Loucy (cell line): ENCODE measurements at regions not wholly inside any gene's neighbourhood (a gene's known extent, or its start where the extent isn't known, plus 50 kb on each side); places are given as distances from the start of the nearest gene placed in this dataset.

Experiments
- H2AFZ ChIP-seq: fragments of 200-600 bp; sonication (generic); 2 replicates; pipeline ENCODE4 v1.6.0; 2016; ENCODE audit warnings: antibody characterized with exemption, mild to moderate bottlenecking, low read length, moderate library complexity
- H3F3A ChIP-seq: fragments of 200-600 bp; 2 replicates; pipeline ENCODE4 v1.6.0; 2016; ENCODE audit warnings: antibody characterized with exemption, low read depth, mild to moderate bottlenecking
- H3K27me3 ChIP-seq: fragments of 200-600 bp; sonication (generic); 2 replicates; pipeline ENCODE4 v1.6.1; 2014; ENCODE audit warnings: low read length, mild to moderate bottlenecking; ENCODE audit not compliant: insufficient read depth, poor library complexity, severe bottlenecking
- H3K36me3 ChIP-seq: fragments of 200-600 bp; sonication (generic); 2 replicates; pipeline ENCODE4 v1.6.1; 2016; ENCODE audit warnings: low read length; ENCODE audit not compliant: insufficient read depth
- H3K4me1 ChIP-seq: fragments of 200-600 bp; sonication (generic); 2 replicates; pipeline ENCODE4 v1.5.1; 2014; ENCODE audit warnings: low read length, mild to moderate bottlenecking; ENCODE audit not compliant: insufficient read depth, poor library complexity, severe bottlenecking
- H3K4me2 ChIP-seq: fragments of 200-600 bp; sonication (generic); 2 replicates; pipeline ENCODE4 v1.6.0; 2014; ENCODE audit warnings: antibody characterized with exemption, low read length, low read depth, mild to moderate bottlenecking; ENCODE audit not compliant: poor library complexity, severe bottlenecking
- H3K4me3 ChIP-seq: fragments of 200-600 bp; sonication (generic); 2 replicates; pipeline ENCODE4 v1.5.1; 2014; ENCODE audit warnings: low read length, mild to moderate bottlenecking, mixed read lengths; ENCODE audit not compliant: poor library complexity, severe bottlenecking
- H3K79me2 ChIP-seq: fragments of 200-600 bp; sonication (generic); 2 replicates; pipeline ENCODE4 v1.6.1; 2014; ENCODE audit warnings: low read length; ENCODE audit not compliant: insufficient read depth
- H3K9ac ChIP-seq: fragments of 200-600 bp; sonication (generic); 2 replicates; pipeline ENCODE4 v1.6.0; 2014; ENCODE audit warnings: mild to moderate bottlenecking, low read depth, low read length, moderate library complexity; ENCODE audit not compliant: poor library complexity, severe bottlenecking
- H3K9me2 ChIP-seq: fragments of 200-600 bp; sonication (generic); replicated peaks from 2 replicates; pipeline ENCODE4 v1.6.1; 2016; ENCODE audit warnings: low read depth, low read length, mixed read lengths
- H3K9me3 ChIP-seq: fragments of 200-600 bp; sonication (generic); 2 replicates; pipeline ENCODE4 v1.6.1; 2014; ENCODE audit warnings: mild to moderate bottlenecking, antibody characterized with exemption, low read length, low read depth; ENCODE audit not compliant: insufficient read depth
- H4K20me1 ChIP-seq: fragments of 200-600 bp; sonication (generic); 2 replicates; pipeline ENCODE4 v1.6.0; 2014; ENCODE audit warnings: antibody characterized with exemption, low read length, mild to moderate bottlenecking; ENCODE audit not compliant: insufficient read depth, poor library complexity, severe bottlenecking
- EZH2phosphoT487 ChIP-seq: fragments of 200-600 bp; IDR thresholded peaks from 2 replicates; pipeline ENCODE4 v1.6.1; 2018; ENCODE audit warnings: antibody characterized with exemption, mild to moderate bottlenecking, moderate library complexity, borderline replicate concordance
- TF ChIP-seq, protein P1 (sequence below): fragments of 200-600 bp; sonication (generic); conservative IDR thresholded peaks from 2 replicates; pipeline ENCODE4 v1.5.1; 2014; ENCODE audit warnings: mild to moderate bottlenecking, antibody characterized with exemption, low read length

DNA sequence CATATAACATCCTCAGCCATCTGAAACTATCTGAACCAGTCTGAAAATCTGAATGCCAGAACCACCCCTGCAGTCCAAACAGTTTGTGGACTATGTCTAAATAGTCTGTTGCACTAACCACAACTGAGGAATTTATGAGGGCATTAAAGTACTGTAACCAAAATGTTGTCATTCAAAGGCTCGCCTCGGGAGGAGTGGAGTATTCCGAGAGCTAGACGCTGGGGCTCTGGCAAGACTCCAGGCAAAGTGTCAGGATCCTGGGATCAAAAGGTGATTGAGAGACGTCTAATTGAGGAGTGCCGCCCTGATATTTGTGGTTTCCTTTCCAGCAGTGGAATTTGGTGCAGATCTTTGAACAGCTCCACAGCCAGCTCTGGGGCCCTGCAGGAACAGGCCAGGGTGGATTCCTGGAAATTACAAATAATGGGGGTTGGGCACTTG lies 142.9 kb upstream of the MYOCD start:
- Histone ChIP-seq H3K4me1 (no peaks in the 10 kb centered on the region), H4K20me1 (no peaks in the 10 kb centered on the region), H3K79me2 (no peaks in the 10 kb centered on the region), H3K9me2 (no peaks in the 10 kb centered on the region), H3K4me3 (no peak overlapping the region), H3K9me3 (no peaks in the 10 kb centered on the region), H3K9ac (no peak overlapping the region), H3K27me3 (no peaks in the 10 kb centered on the region), H2AFZ (no peak overlapping the region), H3K4me2 (no peak overlapping the region), H3K36me3 (no peaks in the 10 kb centered on the region), H3F3A (no peaks in the 10 kb centered on the region)
- TF ChIP-seq, protein P1, sequence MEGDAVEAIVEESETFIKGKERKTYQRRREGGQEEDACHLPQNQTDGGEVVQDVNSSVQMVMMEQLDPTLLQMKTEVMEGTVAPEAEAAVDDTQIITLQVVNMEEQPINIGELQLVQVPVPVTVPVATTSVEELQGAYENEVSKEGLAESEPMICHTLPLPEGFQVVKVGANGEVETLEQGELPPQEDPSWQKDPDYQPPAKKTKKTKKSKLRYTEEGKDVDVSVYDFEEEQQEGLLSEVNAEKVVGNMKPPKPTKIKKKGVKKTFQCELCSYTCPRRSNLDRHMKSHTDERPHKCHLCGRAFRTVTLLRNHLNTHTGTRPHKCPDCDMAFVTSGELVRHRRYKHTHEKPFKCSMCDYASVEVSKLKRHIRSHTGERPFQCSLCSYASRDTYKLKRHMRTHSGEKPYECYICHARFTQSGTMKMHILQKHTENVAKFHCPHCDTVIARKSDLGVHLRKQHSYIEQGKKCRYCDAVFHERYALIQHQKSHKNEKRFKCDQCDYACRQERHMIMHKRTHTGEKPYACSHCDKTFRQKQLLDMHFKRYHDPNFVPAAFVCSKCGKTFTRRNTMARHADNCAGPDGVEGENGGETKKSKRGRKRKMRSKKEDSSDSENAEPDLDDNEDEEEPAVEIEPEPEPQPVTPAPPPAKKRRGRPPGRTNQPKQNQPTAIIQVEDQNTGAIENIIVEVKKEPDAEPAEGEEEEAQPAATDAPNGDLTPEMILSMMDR: no peak

DNA sequence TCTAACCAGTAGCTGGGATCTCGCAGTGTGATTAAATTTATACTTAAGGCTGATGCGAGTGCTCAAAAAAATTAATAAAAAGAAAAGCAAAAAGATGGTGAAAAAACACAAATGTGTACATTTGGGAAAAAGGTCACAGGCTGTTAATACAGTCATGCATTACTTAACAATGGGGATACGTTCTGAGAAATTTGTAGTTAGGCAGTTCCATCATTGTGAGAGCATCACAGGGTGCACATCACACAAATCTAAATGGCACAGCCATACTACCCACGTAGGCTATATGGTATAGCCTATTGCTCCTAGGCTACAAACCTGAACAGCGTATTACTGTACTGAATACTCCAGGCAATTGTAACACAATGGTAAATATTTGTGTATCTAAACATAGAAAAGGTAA lies 142.4 kb upstream of the MYOCD start:
- no peak overlapping the region for H3K9ac ChIP-seq
- no peak overlapping the region for H3K4me2 ChIP-seq
- H3K79me2 ChIP-seq: no peaks in the 10 kb centered on the region
- H3F3A ChIP-seq: no peaks in the 10 kb centered on the region
- no peaks in the 10 kb centered on the region for H3K27me3 ChIP-seq
- H3K9me3 ChIP-seq: no peaks in the 10 kb centered on the region
- no peaks in the 10 kb centered on the region for H4K20me1 ChIP-seq
- H3K4me1 ChIP-seq: no peaks in the 10 kb centered on the region
- TF ChIP-seq EZH2phosphoT487: no peak
- TF ChIP-seq, protein P1: no peak
- no peaks in the 10 kb centered on the region for H3K9me2 ChIP-seq
- H2AFZ ChIP-seq: no peak overlapping the region
- H3K4me3 ChIP-seq: no peak overlapping the region
- no peaks in the 10 kb centered on the region for H3K36me3 ChIP-seq

DNA sequence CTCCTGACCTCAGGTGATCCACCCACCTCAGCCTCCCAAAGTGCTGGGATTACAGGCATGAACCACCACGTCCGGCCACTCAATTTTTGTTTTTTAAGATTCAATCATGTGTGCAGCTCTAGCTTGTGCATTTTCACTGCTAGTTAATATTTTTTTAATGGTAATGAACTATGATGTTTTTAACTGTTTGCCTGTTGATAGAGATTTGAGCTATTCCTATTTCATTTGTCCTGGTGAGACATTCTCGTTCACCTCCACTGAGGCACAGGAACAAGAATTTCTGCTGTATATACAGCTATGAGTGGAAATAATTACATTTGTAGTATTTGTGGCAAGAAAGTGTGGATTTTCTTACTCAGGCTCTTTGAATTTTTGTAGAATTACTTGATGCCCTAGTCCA lies 137.7 kb upstream of the MYOCD start:
- H3K9me3 ChIP-seq: no peaks in the 10 kb centered on the region; the same call in 1 of the 2 replicates
- no peaks in the 10 kb centered on the region for H3K36me3 ChIP-seq
- no peaks in the 10 kb centered on the region for H3K79me2 ChIP-seq
- no peak overlapping the region for H3K9ac ChIP-seq
- no peak overlapping the region for H2AFZ ChIP-seq
- TF ChIP-seq EZH2phosphoT487: no peak
- TF ChIP-seq, protein P1: no peak
- H3K9me2 ChIP-seq: no peaks in the 10 kb centered on the region
- no peaks in the 10 kb centered on the region for H3K27me3 ChIP-seq
- no peaks in the 10 kb centered on the region for H3K4me1 ChIP-seq
- no peak overlapping the region for H3K4me2 ChIP-seq
- no peaks in the 10 kb centered on the region for H3F3A ChIP-seq
- no peak overlapping the region for H3K4me3 ChIP-seq
- no peaks in the 10 kb centered on the region for H4K20me1 ChIP-seq
